H1 (cell line): ENCODE measurements at regions not wholly inside any gene's neighbourhood (a gene's known extent, or its start where the extent isn't known, plus 50 kb on each side); places are given as distances from the start of the nearest gene placed in this dataset.

ENCODE experiments used
- CTCF ChIA-PET: fragments of 300-600 bp; sonication (Branson Sonifier 250); formaldehyde crosslinking; loops from one replicate; lab custom pipeline; 2021; ENCODE audit not compliant: partially characterized antibody; lab: Charles Lee
- POLR2A ChIA-PET: fragments of 300-600 bp; sonication (Branson Sonifier 250); formaldehyde crosslinking; loops from one replicate; lab custom pipeline; 2021; ENCODE audit warnings: inconsistent platforms; ENCODE audit not compliant: partially characterized antibody; lab: Charles Lee
- DNase-seq, 2 experiments: peaks; one replicate each; pipeline versions ENCODE4 v3.0.0 to v3.0.0-alpha.2; 2010 to 2022; ENCODE audit warnings: low spot score in 2 of 2, low read depth in 1 of 2, mixed read lengths in 1 of 2
- FAIRE-seq: peaks from 2 replicates; lab custom pipeline; 2011; peaks lifted over from hg19 to GRCh38; lab: Jason Lieb, UNC
- H2AFZ ChIP-seq: 2 replicates; pipeline ENCODE4 v1.8.1; 2012; ENCODE audit warnings: low read length, inconsistent platforms
- H2AK5ac ChIP-seq: 2 replicates; pipeline ENCODE4 v1.6.1; 2013; ENCODE audit warnings: low read depth, low read length
- H2BK120ac ChIP-seq: replicated peaks from 2 replicates; pipeline ENCODE3; 2013; ENCODE audit warnings: low read depth, low read length, inconsistent platforms
- H2BK12ac ChIP-seq: 2 replicates; pipeline ENCODE4 v1.6.1; 2013; ENCODE audit warnings: low read depth, low read length
- H2BK15ac ChIP-seq: 2 replicates; pipeline ENCODE4 v1.6.1; 2013; ENCODE audit warnings: low read length
- H2BK20ac ChIP-seq: 2 replicates; pipeline ENCODE4 v1.6.1; 2013; ENCODE audit warnings: low read length
- H2BK5ac ChIP-seq: 2 replicates; pipeline ENCODE4 v1.6.1; 2013; ENCODE audit warnings: low read depth, low read length
- H3K14ac ChIP-seq: 2 replicates; pipeline ENCODE4 v1.6.1; 2013; ENCODE audit warnings: inconsistent platforms; ENCODE audit not compliant: insufficient read length
- H3K18ac ChIP-seq: 2 replicates; pipeline ENCODE4 v1.6.1; 2013; ENCODE audit warnings: low read length; ENCODE audit errors: extremely low read depth
- H3K23ac ChIP-seq: 2 replicates; pipeline ENCODE4 v1.6.1; 2013; ENCODE audit warnings: inconsistent platforms; ENCODE audit not compliant: insufficient read length
- H3K23me2 ChIP-seq: 2 replicates; pipeline ENCODE4 v1.6.1; 2013; ENCODE audit warnings: low read depth, low read length
- H3K27ac ChIP-seq: 2 replicates; pipeline ENCODE4 v1.6.1; 2011; ENCODE audit warnings: low read depth, low read length, inconsistent platforms
- H3K27me3 ChIP-seq, 4 experiments: replicated peaks in 1 of 4; 1 replicate in 1 of 4; 2 replicates in 3 of 4; pipeline versions ENCODE4 v1.6.1 to v1.8.1; 2011 to 2013; ENCODE audit warnings: low read length in 3 of 4, mild to moderate bottlenecking in 3 of 4, inconsistent platforms in 2 of 4, mixed read lengths in 2 of 4, moderate library complexity in 1 of 4; ENCODE audit not compliant: control insufficient read depth in 3 of 4, insufficient read depth in 3 of 4; ENCODE audit errors: extremely low read depth in 1 of 4
- H3K36me3 ChIP-seq, 4 experiments: 2 replicates each; pipeline versions ENCODE4 v1.6.1 to v1.8.1; 2011 to 2013; ENCODE audit warnings: mild to moderate bottlenecking in 4 of 4, low read length in 3 of 4, moderate library complexity in 2 of 4, control low read depth in 1 of 4, inconsistent platforms in 1 of 4; ENCODE audit not compliant: insufficient read depth in 4 of 4, control insufficient read depth in 2 of 4
- H3K4ac ChIP-seq: replicated peaks from 2 replicates; pipeline ENCODE3; 2013; ENCODE audit warnings: low read length, low read depth, mixed read lengths, inconsistent platforms; ENCODE audit not compliant: insufficient read length
- H3K4me1 ChIP-seq, 4 experiments: replicated peaks in 1 of 4; 1 replicate in 1 of 4; 2 replicates in 3 of 4; pipeline versions ENCODE4 v1.6.1 to v1.8.1; 2011 to 2013; ENCODE audit warnings: low read length in 3 of 4, inconsistent platforms in 2 of 4, mixed read lengths in 1 of 4; ENCODE audit not compliant: insufficient read depth in 4 of 4, control insufficient read depth in 3 of 4
- H3K4me2 ChIP-seq, 2 experiments: 2 replicates each; pipeline versions ENCODE4 v1.6.1 to v1.8.1; 2011 to 2013; ENCODE audit warnings: low read depth in 2 of 2, low read length in 2 of 2, control low read depth in 1 of 2, inconsistent platforms in 1 of 2, mild to moderate bottlenecking in 1 of 2; ENCODE audit not compliant: insufficient read depth in 1 of 2
- H3K4me3 ChIP-seq, 4 experiments: fragments of 200-600, 300-600 bp in 1 of 4; sonication (generic), shearing (Covaris generic), sonication (Bioruptor Twin) in 1 of 4; 2 replicates each; pipeline versions ENCODE4 v1.5.1 to v1.8.1; 2011 to 2016; ENCODE audit warnings: low read length in 4 of 4, low read depth in 3 of 4, control low read depth in 2 of 4, inconsistent platforms in 2 of 4, mild to moderate bottlenecking in 2 of 4, mixed read lengths in 1 of 4, moderate library complexity in 1 of 4; ENCODE audit not compliant: insufficient read depth in 2 of 4; ENCODE audit errors: extremely low read depth in 1 of 4
- H3K56ac ChIP-seq: replicated peaks from 2 replicates; pipeline ENCODE3; 2013; ENCODE audit warnings: low read depth, mild to moderate bottlenecking, mixed read lengths, low read length, inconsistent platforms; ENCODE audit not compliant: insufficient read length
- H3K79me1 ChIP-seq: 2 replicates; pipeline ENCODE4 v1.6.1; 2013; ENCODE audit warnings: low read depth, low read length, control low read depth
- H3K79me2 ChIP-seq, 2 experiments: 2 replicates each; pipeline versions ENCODE4 v1.6.1 to v1.8.1; 2012 to 2013; ENCODE audit warnings: low read length in 2 of 2, mild to moderate bottlenecking in 2 of 2, inconsistent platforms in 1 of 2; ENCODE audit not compliant: insufficient read depth in 2 of 2, control insufficient read depth in 1 of 2
- H3K9ac ChIP-seq, 4 experiments: replicated peaks in 1 of 4; 1 replicate in 1 of 4; 2 replicates in 3 of 4; pipeline versions ENCODE4 v1.6.1 to v1.8.1; 2011 to 2013; ENCODE audit warnings: low read depth in 3 of 4, low read length in 3 of 4, control low read depth in 2 of 4, mild to moderate bottlenecking in 2 of 4, moderate library complexity in 2 of 4, inconsistent platforms in 1 of 4; ENCODE audit errors: extremely low read depth in 1 of 4
- H3K9me3 ChIP-seq, 2 experiments: 2 replicates each; pipeline versions ENCODE4 v1.6.1 to v1.8.1; 2012 to 2013; ENCODE audit warnings: mild to moderate bottlenecking in 2 of 2, moderate library complexity in 2 of 2, control low read depth in 1 of 2, inconsistent platforms in 1 of 2, low read depth in 1 of 2, low read length in 1 of 2, mixed read lengths in 1 of 2; ENCODE audit not compliant: insufficient read depth in 2 of 2
- H4K20me1 ChIP-seq, 2 experiments: replicated peaks in 1 of 2; 2 replicates each; pipeline versions ENCODE3 to v1.8.1; 2011 to 2013; ENCODE audit warnings: inconsistent platforms in 2 of 2, low read length in 2 of 2, mild to moderate bottlenecking in 1 of 2; ENCODE audit not compliant: insufficient read depth in 2 of 2, control insufficient read depth in 1 of 2
- H4K5ac ChIP-seq: 2 replicates; pipeline ENCODE4 v1.6.1; 2013; ENCODE audit warnings: low read length, low read depth, mixed read lengths, inconsistent platforms; ENCODE audit not compliant: insufficient read length
- H4K8ac ChIP-seq: 2 replicates; pipeline ENCODE4 v1.8.0; 2013; ENCODE audit warnings: mild to moderate bottlenecking, moderate library complexity, low read length, inconsistent platforms; ENCODE audit not compliant: insufficient read depth; ENCODE audit errors: extremely low read depth
- H4K91ac ChIP-seq: replicated peaks from 2 replicates; pipeline ENCODE3; 2013; ENCODE audit warnings: low read length, mixed read lengths, inconsistent platforms; ENCODE audit not compliant: insufficient read length
- CBX5 ChIP-seq: fragments of 300-800, 300-1000 bp; sonication (generic); IDR thresholded peaks from 2 replicates; pipeline ENCODE4 v1.7.1; 2016; ENCODE audit warnings: antibody characterized with exemption, low read length, low read depth
- CHD1 ChIP-seq: IDR thresholded peaks from 2 replicates; pipeline ENCODE4 v1.6.1; 2012; ENCODE audit warnings: low read depth, low read length, improper control_type of control experiment
- EZH2 ChIP-seq: fragments of 200-600 bp; sonication (generic); IDR thresholded peaks from 2 replicates; pipeline ENCODE4 v1.7.1; 2012; ENCODE audit warnings: low read depth, mild to moderate bottlenecking, moderate library complexity, low read length, inconsistent platforms; ENCODE audit not compliant: severe bottlenecking
- JUN ChIP-seq: IDR thresholded peaks from 2 replicates; pipeline ENCODE4 v1.6.1; 2011; ENCODE audit warnings: low read depth, mild to moderate bottlenecking, improper control_type of control experiment, low read length
- KDM5A ChIP-seq: fragments of 200-600 bp; IDR thresholded peaks from 2 replicates; pipeline ENCODE4 v1.7.1; 2012; ENCODE audit warnings: mild to moderate bottlenecking, low read length, inconsistent platforms, mixed read lengths
- RFX5 ChIP-seq: IDR thresholded peaks from 2 replicates; pipeline ENCODE4 v1.6.1; 2011; ENCODE audit warnings: low read depth, low read length, improper control_type of control experiment, borderline replicate concordance
- RXRA ChIP-seq: IDR thresholded peaks from 2 replicates; pipeline ENCODE4 v1.6.1; 2011; ENCODE audit warnings: low read depth, mild to moderate bottlenecking, low read length, moderate library complexity; ENCODE audit not compliant: insufficient read depth
- SIRT6 ChIP-seq: IDR thresholded peaks from one replicate; pipeline ENCODE4 v1.7.1; 2012; ENCODE audit warnings: low read length, inconsistent platforms
- SIX5 ChIP-seq: IDR thresholded peaks from 2 replicates; pipeline ENCODE4 v1.6.1; 2011; ENCODE audit warnings: mild to moderate bottlenecking, low read depth, low read length
- SP2 ChIP-seq: IDR thresholded peaks from 2 replicates; pipeline ENCODE4 v1.6.1; 2012; ENCODE audit warnings: mild to moderate bottlenecking, low read length, inconsistent platforms
- SP4 ChIP-seq: IDR thresholded peaks from 2 replicates; pipeline ENCODE4 v1.6.1; 2012; ENCODE audit warnings: low read length, inconsistent platforms
- SUZ12 ChIP-seq: fragments of 200-600 bp; sonication (generic); IDR thresholded peaks from 2 replicates; pipeline ENCODE4 v1.6.1; 2012; ENCODE audit warnings: mild to moderate bottlenecking, inconsistent platforms, low read length, moderate library complexity, mixed read lengths
- YY1 ChIP-seq: IDR thresholded peaks from 2 replicates; pipeline ENCODE4 v1.6.1; 2011; ENCODE audit warnings: low read depth, mild to moderate bottlenecking, low read length
- WGBS, 2 experiments: shearing (Covaris generic) in 1 of 2; methylation state at CpG; one replicate each; pipeline versions ENCODE4 v1.1.6 to v1.1.7; 2013 to 2015; ENCODE audit warnings: low lambda C conversion rate in 2 of 2, mixed read lengths in 2 of 2, inconsistent platforms in 1 of 2, low coverage in 1 of 2, missing lambda C conversion rate in 1 of 2; ENCODE audit not compliant: insufficient replicate concordance in 2 of 2, insufficient coverage in 1 of 2, insufficient read length in 1 of 2; ENCODE audit errors: extremely low coverage in 1 of 2, missing lambda C conversion rate in 1 of 2; 5-methylcytosine and 5-hydroxymethylcytosine counted together

DNA sequence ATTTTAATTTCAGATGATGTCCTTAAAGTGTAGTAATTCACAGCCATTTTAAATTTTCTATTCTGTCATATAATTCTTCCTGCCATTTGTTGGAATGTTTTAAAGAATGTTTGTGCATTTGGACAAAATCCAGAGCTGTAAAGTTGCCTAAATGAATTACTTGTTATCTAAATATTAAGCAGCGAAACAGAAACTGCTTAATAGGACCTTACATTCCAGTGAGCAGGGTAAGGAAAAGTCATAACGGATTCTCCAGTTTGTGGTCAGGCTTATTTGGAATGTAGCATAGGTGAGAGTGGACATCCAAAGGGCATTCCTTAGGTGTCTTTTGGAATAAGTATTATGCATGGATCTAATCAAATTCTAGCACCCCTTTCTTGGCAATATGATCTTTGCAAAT lies 410.4 kb upstream of the PTPRD start (continued):
- no peak for TF ChIP-seq SIX5
- TF ChIP-seq, all 59 proteins: peak for 0

DNA sequence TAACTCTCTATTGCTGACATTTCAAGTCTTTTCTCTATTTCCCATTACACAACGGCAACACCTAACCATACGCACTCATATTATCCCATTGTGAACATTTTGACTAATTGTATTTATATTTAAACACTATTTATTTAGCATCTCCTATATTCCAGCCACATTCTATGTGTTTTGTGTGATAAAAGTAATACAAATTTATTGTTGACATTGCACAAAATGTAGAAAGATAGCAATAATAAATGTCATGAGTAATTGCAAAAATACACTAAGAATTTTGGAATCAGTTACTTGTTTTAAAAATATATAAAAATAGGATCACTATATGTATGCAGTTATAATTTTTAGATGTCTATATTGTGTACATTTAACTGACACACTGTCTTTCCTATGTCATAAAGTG lies 413.0 kb upstream of the PTPRD start:
- Histone ChIP-seq H4K91ac (no peak overlapping the region), H3K9ac (no peak overlapping the region), H4K8ac (no peak overlapping the region), H3K36me3 (no peaks in the 10 kb centered on the region), H2BK20ac (no peak overlapping the region), H3K4me2 (no peak overlapping the region), H4K5ac (no peak overlapping the region), H2BK12ac (no peak overlapping the region), H3K4me3 (no peak overlapping the region), H3K4me1 (no peaks in the 10 kb centered on the region), H2AFZ (no peak overlapping the region), H2BK5ac (no peak overlapping the region), H3K23me2 (no peaks in the 10 kb centered on the region; the same call in 1 of the 2 replicates), H3K4ac (no peak overlapping the region), H3K27me3 (no peaks in the 10 kb centered on the region), H3K79me2 (no peaks in the 10 kb centered on the region), H3K56ac (no peak overlapping the region), H3K14ac (no peak overlapping the region), H4K20me1 (no peaks in the 10 kb centered on the region), H3K23ac (no peak overlapping the region), H3K79me1 (no peaks in the 10 kb centered on the region), H2BK15ac (no peak overlapping the region), H3K18ac (no peak overlapping the region), H2AK5ac (no peak overlapping the region), H3K27ac (no peak overlapping the region), H3K9me3 (no peaks in the 10 kb centered on the region), H2BK120ac (no peak overlapping the region)
- no peak for TF ChIP-seq JUN
- no peak for TF ChIP-seq YY1
- no peak for TF ChIP-seq SP2
- TF ChIP-seq EZH2: no peak
- TF ChIP-seq KDM5A: no peak
- TF ChIP-seq CBX5: no peak
- TF ChIP-seq RXRA: no peak
- no peak for TF ChIP-seq SIRT6
- TF ChIP-seq SUZ12: no peak
- TF ChIP-seq SP4: no peak
- TF ChIP-seq RFX5: no peak
- no peak for TF ChIP-seq CHD1
- POLR2A ChIA-PET: no interaction called here
- 98% methylated on average over 2 of the region's 2 CpGs; no CpG with 5 or more reads in 1 of the 2 experiments for WGBS, 2 experiments
- CTCF ChIA-PET: no interaction called here
- DNase-seq: no peak
- no peak for FAIRE-seq
